ENCODE measurements at regions not wholly inside any gene's neighbourhood (a gene's known extent, or its start where the extent isn't known, plus 50 kb on each side); places are given as distances from the start of the nearest gene placed in this dataset.
"Not testable (repeated sequence)": the region's sequence is repeated elsewhere in the genome, so short reads cannot be mapped to it uniquely, and the experiment has no call there.

- 96 to 100% methylated on average over 1 to 2 of the region's 2 CpGs for WGBS, 2 experiments (ENCODE audit: insufficient coverage in 1 of 2, insufficient read length in 1 of 2)
Observed at GRCh38 chr12:47366157-47366556, 286.4 kb upstream of the AMIGO2 start.

GRCh38 chr12:47365443-47366076 is 285.8 kb upstream of the AMIGO2 start:
- not testable (repeated sequence) for H3K9me3 Mint-ChIP-seq; H3K4me3 Mint-ChIP-seq; H3K27me3 Mint-ChIP-seq (ENCODE audit: insufficient read depth)

More at GRCh38 chr12:47366157-47366556, 286.4 kb upstream of the AMIGO2 start:
- Mint-ChIP-seq H3K4me1 (peaks cover 15% of the 10 kb centered on the region), H3K27ac (no peak overlapping the region), H3K9me3 (no peaks in the 10 kb centered on the region), H3K4me3 (no peak overlapping the region), H3K36me3 (ENCODE audit: low read depth) (no peaks in the 10 kb centered on the region), H3K27me3 (ENCODE audit: insufficient read depth) (no peaks in the 10 kb centered on the region)
- Histone ChIP-seq H3K27ac (ENCODE audit: low read depth, low read length) (no peak overlapping the region), H3K36me3 (ENCODE audit: control insufficient read depth, insufficient read depth, low read length) (no peaks in the 10 kb centered on the region), H3K27me3 (ENCODE audit: control insufficient read depth, insufficient read depth, low read length, poor library complexity, severe bottlenecking) (no peaks in the 10 kb centered on the region), H3K9me3 (ENCODE audit: control insufficient read depth, low read length) (peaks cover 11% of the 10 kb centered on the region), H3K4me3 (ENCODE audit: low read length) (no peak overlapping the region), H3K4me1 (ENCODE audit: control insufficient read depth, insufficient read depth, low read length) (peaks cover 12% of the 10 kb centered on the region), H3K9ac (ENCODE audit: extremely low read depth, low read length, poor library complexity, severe bottlenecking) (no peak overlapping the region)
- no peak for DNase-seq
- no peak for TF ChIP-seq CTCF (conservative IDR thresholded peaks at IDR 0.05)

GRCh38 chr12:47364261-47364660 is 284.5 kb upstream of the AMIGO2 start:
- Histone ChIP-seq H3K27me3 (ENCODE audit: control insufficient read depth, insufficient read depth, low read length, poor library complexity, severe bottlenecking) (no peaks in the 10 kb centered on the region), H3K36me3 (ENCODE audit: control insufficient read depth, insufficient read depth, low read length) (no peaks in the 10 kb centered on the region), H3K9ac (ENCODE audit: extremely low read depth, low read length, poor library complexity, severe bottlenecking) (no peak overlapping the region), H3K27ac (ENCODE audit: low read depth, low read length) (no peak overlapping the region), H3K9me3 (ENCODE audit: control insufficient read depth, low read length) (peaks cover 13% of the 10 kb centered on the region), H3K4me3 (ENCODE audit: low read length) (no peak overlapping the region), H3K4me1 (ENCODE audit: control insufficient read depth, insufficient read depth, low read length) (peaks cover 12% of the 10 kb centered on the region)
- no peak for DNase-seq
- Mint-ChIP-seq H3K27me3 (ENCODE audit: insufficient read depth) (no peaks in the 10 kb centered on the region), H3K27ac (no peak overlapping the region), H3K4me3 (no peak overlapping the region), H3K4me1 (peaks cover 25% of the 10 kb centered on the region), H3K36me3 (ENCODE audit: low read depth) (no peaks in the 10 kb centered on the region), H3K9me3 (peaks cover 4% of the 10 kb centered on the region)
- WGBS, 2 experiments (ENCODE audit: insufficient coverage in 1 of 2, insufficient read length in 1 of 2): no CpG with 5 or more reads among the region's 2 CpGs
- TF ChIP-seq CTCF (conservative IDR thresholded peaks at IDR 0.05): no peak

More at GRCh38 chr12:47365443-47366076, 285.8 kb upstream of the AMIGO2 start:
- peaks cover 12% of the 10 kb centered on the region for H3K4me1 ChIP-seq (ENCODE audit: control insufficient read depth, insufficient read depth, low read length)
- 86 to 89% methylated on average over 6 to 7 of the region's 7 CpGs for WGBS, 2 experiments (ENCODE audit: insufficient coverage in 1 of 2, insufficient read length in 1 of 2)
- H3K9ac ChIP-seq (ENCODE audit: extremely low read depth, low read length, poor library complexity, severe bottlenecking); H3K4me3 ChIP-seq (ENCODE audit: low read length); H3K27ac ChIP-seq (ENCODE audit: low read depth, low read length); H3K27me3 ChIP-seq (ENCODE audit: control insufficient read depth, insufficient read depth, low read length, poor library complexity, severe bottlenecking); H3K36me3 Mint-ChIP-seq (ENCODE audit: low read depth); DNase-seq; H3K36me3 ChIP-seq (ENCODE audit: control insufficient read depth, insufficient read depth, low read length): not testable (repeated sequence)
- peaks cover 11% of the 10 kb centered on the region for H3K9me3 ChIP-seq (ENCODE audit: control insufficient read depth, low read length)
- H3K27ac Mint-ChIP-seq: peak overlapping the region; percentile 26
- H3K4me1 Mint-ChIP-seq: peaks cover 21% of the 10 kb centered on the region

Measured in endodermal cell (in vitro differentiated cells).